ENCODE measurements at regions not wholly inside any gene's neighbourhood (a gene's known extent, or its start where the extent isn't known, plus 50 kb on each side); places are given as distances from the start of the nearest gene placed in this dataset.

- TF ChIP-seq CTCF (IDR thresholded peaks at IDR 0.05; ENCODE audit: low read depth, low read length): no peak
- TF ChIP-seq POLR2A (IDR thresholded peaks at IDR 0.05; ENCODE audit: extremely low read depth, insufficient read length): no peak
Measured at GRCh38 chr1:30365596-30365995, 357.8 kb downstream of the MATN1 start.

All from NB4 (cell line).